HEK293 (cell line): ENCODE measurements at regions not wholly inside any gene's neighbourhood (a gene's known extent, or its start where the extent isn't known, plus 50 kb on each side); places are given as distances from the start of the nearest gene placed in this dataset.

Source experiments
- AEBP2 ChIP-seq: fragments of 450-650 bp; formaldehyde crosslinking; IDR thresholded peaks from 2 replicates; pipeline ENCODE4 v1.5.1; 2016; ENCODE audit warnings: missing biosample characterization, missing genetic modification characterization, borderline replicate concordance
- CTCF ChIP-seq: fragments of 450-650 bp; formaldehyde crosslinking; IDR thresholded peaks from 2 replicates; pipeline ENCODE4 v1.5.1; 2016; ENCODE audit warnings: missing biosample characterization, missing genetic modification characterization
- KLF10 ChIP-seq: fragments of 450-650 bp; IDR thresholded peaks from 2 replicates; pipeline ENCODE4 v1.5.1; 2018; ENCODE audit warnings: missing biosample characterization, mild to moderate bottlenecking, missing genetic modification characterization
- KLF8 ChIP-seq: fragments of 450-650 bp; formaldehyde crosslinking; IDR thresholded peaks from 2 replicates; pipeline ENCODE4 v1.5.1; 2016; ENCODE audit warnings: missing biosample characterization, missing genetic modification characterization
- YY1 ChIP-seq: fragments of 450-650 bp; formaldehyde crosslinking; IDR thresholded peaks from 2 replicates; pipeline ENCODE4 v1.5.1; 2018; ENCODE audit warnings: missing biosample characterization, missing genetic modification characterization
- ZBTB26 ChIP-seq: fragments of 450-650 bp; formaldehyde crosslinking; optimal IDR thresholded peaks from 2 replicates; pipeline ENCODE3; 2016; ENCODE audit warnings: missing biosample characterization, mild to moderate bottlenecking, missing genetic modification characterization
- ZBTB49 ChIP-seq: fragments of 450-650 bp; formaldehyde crosslinking; IDR thresholded peaks from 2 replicates; pipeline ENCODE4 v1.5.1; 2016; ENCODE audit warnings: missing biosample characterization, missing genetic modification characterization, low read depth
- ZNF248 ChIP-seq: fragments of 450-650 bp; formaldehyde crosslinking; IDR thresholded peaks from 2 replicates; pipeline ENCODE4 v1.5.1; 2017; ENCODE audit warnings: missing biosample characterization, missing genetic modification characterization
- ZNF274 ChIP-seq, 2 experiments: fragments of 200-500 bp in 1 of 2; fragments of 450-650 bp in 1 of 2; sonication (Bioruptor generic) in 1 of 2; formaldehyde crosslinking in 1 of 2; IDR thresholded peaks; 2 replicates each; pipeline versions ENCODE4 v1.5.1 to v1.6.1; 2014 to 2016; ENCODE audit warnings: borderline replicate concordance in 1 of 2, inconsistent platforms in 1 of 2, low read length in 1 of 2, missing biosample characterization in 1 of 2, missing genetic modification characterization in 1 of 2
- ZNF423 ChIP-seq: fragments of 450-650 bp; formaldehyde crosslinking; IDR thresholded peaks from 2 replicates; pipeline ENCODE4 v1.5.1; 2016; ENCODE audit warnings: missing biosample characterization, missing genetic modification characterization
- ZNF549 ChIP-seq: fragments of 450-650 bp; IDR thresholded peaks from 2 replicates; pipeline ENCODE4 v1.5.1; 2018; ENCODE audit warnings: missing biosample characterization, missing genetic modification characterization, mild to moderate bottlenecking, inconsistent platforms, moderate library complexity
- ZNF707 ChIP-seq: fragments of 450-650 bp; formaldehyde crosslinking; IDR thresholded peaks from 2 replicates; pipeline ENCODE4 v1.5.1; 2016; ENCODE audit warnings: missing biosample characterization, missing genetic modification characterization
- ZSCAN18 ChIP-seq: fragments of 450-650 bp; formaldehyde crosslinking; IDR thresholded peaks from 2 replicates; pipeline ENCODE4 v1.5.1; 2016; ENCODE audit warnings: missing biosample characterization, missing genetic modification characterization

- no peak for TF ChIP-seq CTCF
- TF ChIP-seq ZNF248 (tag by site-specific recombination) = no peak
- TF ChIP-seq ZSCAN18 = no peak
- TF ChIP-seq ZBTB26 = no peak
- TF ChIP-seq KLF8 (tag by site-specific recombination) = no peak
- no peak for TF ChIP-seq ZBTB49 (tag by site-specific recombination)
- no peak for TF ChIP-seq ZNF549
- no peak for TF ChIP-seq ZNF707 (tag by site-specific recombination)
- TF ChIP-seq ZNF274 (IDR thresholded peaks at IDR 0.05; ENCODE audit: low read length) = no peak
- no peak for TF ChIP-seq ZNF274 (tag by site-specific recombination; IDR thresholded peaks at IDR 0.05; ENCODE audit: borderline replicate concordance)
- no peak for TF ChIP-seq ZNF423 (tag by site-specific recombination)
- no peak for TF ChIP-seq KLF10 (tag by site-specific recombination)
- TF ChIP-seq YY1 (tag by site-specific recombination) = no peak
- TF ChIP-seq AEBP2 = no peak
Observed at GRCh38 chr10:91117505-91117904, 103.0 kb upstream of the PCGF5 start.
